HCT116 (cell line): ENCODE measurements at regions not wholly inside any gene's neighbourhood (a gene's known extent, or its start where the extent isn't known, plus 50 kb on each side); places are given as distances from the start of the nearest gene placed in this dataset.

Experiments used
- ATAC-seq: fragments of 200-7000 bp; cut with Tn5 transposase; 2 replicates; pipeline ENCODE4 v1.9.1; 2020; ENCODE audit warnings: mild to moderate bottlenecking, moderate library complexity
- BruUV-seq: library from RNA; stranded (reverse); fragments of 400-500 nt; replicated peaks from 2 replicates; lab custom pipeline; 2021; lab: Mats Ljungman, UMichigan
- CTCF ChIA-PET: fragments of 300-600 bp; sonication (Branson Sonifier 250); formaldehyde crosslinking; loops from one replicate; lab custom pipeline; 2021; ENCODE audit warnings: antibody characterized with exemption; lab: Charles Lee
- POLR2A ChIA-PET: fragments of 300-600, 350-600 bp; sonication (Branson Sonifier 250); formaldehyde crosslinking; loops from one replicate; lab custom pipeline; 2021; ENCODE audit warnings: antibody characterized with exemption; lab: Charles Lee
- RAD21 ChIA-PET, 2 experiments: fragments of 300-600 bp; sonication (Branson Sonifier 250); formaldehyde crosslinking; loops; one replicate each; lab custom pipeline; 2023; ENCODE audit warnings: low total read pairs in 2 of 2; ENCODE audit not compliant: uncharacterized antibody in 2 of 2, unreplicated experiment in 2 of 2, low non-redundant PET in 1 of 2; lab: Charles Lee
- DNase-seq: peaks from one replicate; pipeline ENCODE4 v3.0.0-alpha.2; 2010; ENCODE audit warnings: low read depth, low spot score
- H2AFZ ChIP-seq: fragments of 200-600 bp; shearing (Covaris generic), sonication (generic); 2 replicates; pipeline ENCODE4 v1.6.1; 2017; ENCODE audit warnings: low read depth, mixed run types, mixed read lengths, antibody characterized with exemption, low read length; ENCODE audit not compliant: poor library complexity, severe bottlenecking
- H3K27ac ChIP-seq: 2 replicates; pipeline ENCODE4 v1.5.1; 2012; ENCODE audit warnings: low read depth, low read length
- H3K27me3 ChIP-seq: fragments of 200-600 bp; sonication (generic); 2 replicates; pipeline ENCODE4 v1.6.1; 2016; ENCODE audit warnings: mixed run types, low read length, mixed read lengths; ENCODE audit not compliant: insufficient read depth
- H3K36me3 ChIP-seq, 2 experiments: fragments of 200-500 bp in 1 of 2; fragments of 200-600 bp in 1 of 2; sonication (Bioruptor generic) in 1 of 2; sonication (generic) in 1 of 2; 2 replicates each; pipeline versions ENCODE4 v1.5.1 to v1.6.1; 2014 to 2016; ENCODE audit warnings: low read length in 2 of 2, inconsistent platforms in 1 of 2, mixed read lengths in 1 of 2, mixed run types in 1 of 2; ENCODE audit not compliant: insufficient read depth in 2 of 2, control insufficient read depth in 1 of 2
- H3K4me1 ChIP-seq, 2 experiments: fragments of 200-600 bp in 1 of 2; sonication (generic) in 1 of 2; 2 replicates each; pipeline versions ENCODE4 v1.5.1 to v1.6.1; 2012 to 2017; ENCODE audit warnings: low read length in 2 of 2, inconsistent platforms in 1 of 2, mild to moderate bottlenecking in 1 of 2, mixed read lengths in 1 of 2, mixed run types in 1 of 2, moderate library complexity in 1 of 2; ENCODE audit not compliant: insufficient read depth in 2 of 2, control insufficient read depth in 1 of 2
- H3K4me2 ChIP-seq: fragments of 200-600 bp; sonication (generic); 2 replicates; pipeline ENCODE4 v1.6.1; 2017; ENCODE audit warnings: mixed run types, low read length, mixed read lengths
- H3K4me3 ChIP-seq, 2 experiments: fragments of 200-600 bp in 1 of 2; sonication (generic) in 1 of 2; replicated peaks in 1 of 2; 2 replicates each; pipeline ENCODE4 v1.5.1; 2011 to 2016; ENCODE audit warnings: low read length in 2 of 2, control low read depth in 1 of 2, low read depth in 1 of 2, mild to moderate bottlenecking in 1 of 2, mixed read lengths in 1 of 2, mixed run types in 1 of 2
- H3K79me2 ChIP-seq: fragments of 200-600 bp; sonication (generic); 2 replicates; pipeline ENCODE4 v1.6.1; 2017; ENCODE audit warnings: mild to moderate bottlenecking, mixed run types, low read length, moderate library complexity, mixed read lengths; ENCODE audit not compliant: insufficient read depth
- H3K9ac ChIP-seq: fragments of 200-600 bp; sonication (generic); 2 replicates; pipeline ENCODE4 v1.6.1; 2016; ENCODE audit warnings: low read length, mixed read lengths
- H3K9me2 ChIP-seq: fragments of 200-600 bp; sonication (generic), shearing (Covaris generic); 2 replicates; pipeline ENCODE4 v1.6.1; 2017; ENCODE audit warnings: mixed run types, mild to moderate bottlenecking, moderate library complexity; ENCODE audit not compliant: insufficient read depth
- H3K9me3 ChIP-seq, 2 experiments: fragments of 200-500 bp in 1 of 2; fragments of 200-600 bp in 1 of 2; sonication (Bioruptor generic) in 1 of 2; sonication (generic) in 1 of 2; 2 replicates each; pipeline ENCODE4 v1.6.1; 2014 to 2017; ENCODE audit warnings: low read length in 2 of 2, mixed read lengths in 2 of 2, inconsistent platforms in 1 of 2, low read depth in 1 of 2, mild to moderate bottlenecking in 1 of 2, mixed run types in 1 of 2, moderate library complexity in 1 of 2; ENCODE audit not compliant: control insufficient read depth in 1 of 2, insufficient read depth in 1 of 2
- H4K20me1 ChIP-seq: fragments of 200-600 bp; sonication (generic), shearing (Covaris generic); 2 replicates; pipeline ENCODE4 v1.6.1; 2017; ENCODE audit warnings: mixed run types, mild to moderate bottlenecking, moderate library complexity; ENCODE audit not compliant: insufficient read depth
- ELF1 ChIP-seq: IDR thresholded peaks from 2 replicates; pipeline ENCODE4 v1.6.1; 2012; ENCODE audit warnings: low read depth, borderline replicate concordance
- POLR2AphosphoS5 ChIP-seq: IDR thresholded peaks from 2 replicates; pipeline ENCODE4 v1.6.1; 2011; ENCODE audit warnings: mild to moderate bottlenecking, low read depth, low read length, moderate library complexity
- RAD21 ChIP-seq: IDR thresholded peaks from 2 replicates; pipeline ENCODE4 v1.6.1; 2012; ENCODE audit warnings: low read depth, mild to moderate bottlenecking
- REST ChIP-seq: IDR thresholded peaks from 2 replicates; pipeline ENCODE4 v1.6.1; 2012; ENCODE audit warnings: low read depth
- intact Hi-C: fragments of 100-400 bp; cut with micrococcal nuclease; formaldehyde crosslinking; loops from 2 replicates; pipeline ENCODE4 v1.10.0; 2022

DNA sequence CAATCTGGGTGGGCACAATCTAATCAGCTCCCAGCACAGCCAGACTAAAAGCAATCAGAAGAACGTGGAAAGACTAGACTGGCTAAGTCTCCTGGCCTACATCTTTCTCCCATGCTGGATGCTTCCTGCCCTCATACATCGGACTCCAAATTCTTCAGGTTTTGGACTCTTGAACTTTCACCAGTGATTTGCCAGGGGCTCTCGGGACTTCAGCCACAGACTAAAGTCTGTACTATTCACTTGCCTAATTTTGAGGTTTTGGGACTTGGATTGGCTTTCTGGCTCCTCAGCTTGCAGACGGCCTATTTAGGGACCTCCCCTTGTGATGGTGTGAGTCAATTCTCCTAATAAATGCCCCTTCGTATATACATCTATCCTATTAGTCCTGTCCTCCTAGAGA lies 66.6 kb upstream of the SOX21 start:
- no peak for TF ChIP-seq ELF1
- no peak for TF ChIP-seq RAD21
- no peak for TF ChIP-seq POLR2AphosphoS5
- TF ChIP-seq, all 23 proteins: peak for 0
- Histone ChIP-seq H3K9ac (no peak overlapping the region), H3K27ac (no peak overlapping the region), H3K79me2 (no peaks in the 10 kb centered on the region), H4K20me1 (no peaks in the 10 kb centered on the region), H3K27me3 (0 out of 2 replicates have a peak, but pooled peaks cover 14% of the 10 kb centered on the region), H3K4me3 (no peak overlapping the region), H3K9me3 (no peaks in the 10 kb centered on the region), H3K4me2 (no peak overlapping the region), H3K4me1 (no peaks in the 10 kb centered on the region), H3K36me3 (no peaks in the 10 kb centered on the region), H3K9me2 (no peaks in the 10 kb centered on the region), H2AFZ (no peak overlapping the region)
- ChIA-PET RAD21 (no interaction called here), POLR2A (no interaction called here), CTCF (no interaction called here)
- DNase-seq: no peak
- intact Hi-C loops: no loop called here
- ATAC-seq: no peak
- no TSS peak for BruUV-seq

GRCh38 chr13:94778585-94778984 lies 66.2 kb upstream of the SOX21 start:
- ChIA-PET CTCF (no interaction called here), POLR2A (no interaction called here), RAD21 (no interaction called here)
- Histone ChIP-seq H2AFZ (no peak overlapping the region), H3K9me3 (no peaks in the 10 kb centered on the region), H3K9me2 (no peaks in the 10 kb centered on the region), H3K9ac (no peak overlapping the region), H3K27ac (no peak overlapping the region), H3K36me3 (no peaks in the 10 kb centered on the region), H3K27me3 (0 out of 2 replicates have a peak, but pooled peaks cover 14% of the 10 kb centered on the region), H3K4me1 (no peaks in the 10 kb centered on the region), H3K4me2 (no peak overlapping the region), H4K20me1 (no peaks in the 10 kb centered on the region), H3K4me3 (no peak overlapping the region), H3K79me2 (no peaks in the 10 kb centered on the region)
- ATAC-seq: no peak
- BruUV-seq: no TSS peak
- DNase-seq: no peak
- intact Hi-C loops: no loop called here
- no peak for TF ChIP-seq REST
- no peak for TF ChIP-seq RAD21
